Activated naive CD4-positive, alpha-beta T cell treated with anti-CD3 and anti-CD28 coated beads, Interleukin-2, amount 50 U/mL, for 72 hours (primary cell): ENCODE measurements at regions not wholly inside any gene's neighbourhood (a gene's known extent, or its start where the extent isn't known, plus 50 kb on each side); places are given as distances from the start of the nearest gene placed in this dataset.
A peak's percentile ranks its signal among the peaks of the same experiment; 100 is the strongest.

Source experiments
- ATAC-seq, 2 donors: fragments of 150-1000 bp; cut with Tn5 transposase; 2 replicates each; pipeline ENCODE4 v1.10.0; 2021; ENCODE audit warnings: mild to moderate bottlenecking in 2 of 2, moderate library complexity in 2 of 2
- DNase-seq, 2 donors: peaks; one replicate each; pipeline ENCODE4 v3.0.0; 2021 to 2022; ENCODE audit warnings: low spot score in 2 of 2
- H3K27ac Mint-ChIP-seq, 2 donors: one replicate each; pipeline ENCODE4 v1.8.0; 2022; ENCODE audit warnings: mild to moderate bottlenecking in 2 of 2, mixed read lengths in 2 of 2
- H3K36me3 Mint-ChIP-seq, 2 donors: one replicate each; pipeline ENCODE4 v1.8.0; 2022; ENCODE audit warnings: mixed read lengths in 2 of 2
- H3K9me3 Mint-ChIP-seq, 2 donors: one replicate each; pipeline ENCODE4 v1.8.0; 2022; ENCODE audit warnings: mixed read lengths in 2 of 2

- ATAC-seq: peak; percentile 55 to 84
- H3K9me3 Mint-ChIP-seq: peaks cover 0 to 5% of the 10 kb centered on the region in 2 donors
- no peak overlapping the region for H3K27ac Mint-ChIP-seq
- peaks cover 7 to 10% of the 10 kb centered on the region in 2 donors for H3K36me3 Mint-ChIP-seq
- no peak for DNase-seq
Measured at GRCh38 chr2:144099780-144100377, 420.0 kb downstream of the ZEB2 start.

- DNase-seq (no peak), ATAC-seq (no peak)
- H3K27ac Mint-ChIP-seq: no peak overlapping the region
Measured at GRCh38 chr2:144099340-144099739, 420.6 kb downstream of the ZEB2 start.

DNA sequence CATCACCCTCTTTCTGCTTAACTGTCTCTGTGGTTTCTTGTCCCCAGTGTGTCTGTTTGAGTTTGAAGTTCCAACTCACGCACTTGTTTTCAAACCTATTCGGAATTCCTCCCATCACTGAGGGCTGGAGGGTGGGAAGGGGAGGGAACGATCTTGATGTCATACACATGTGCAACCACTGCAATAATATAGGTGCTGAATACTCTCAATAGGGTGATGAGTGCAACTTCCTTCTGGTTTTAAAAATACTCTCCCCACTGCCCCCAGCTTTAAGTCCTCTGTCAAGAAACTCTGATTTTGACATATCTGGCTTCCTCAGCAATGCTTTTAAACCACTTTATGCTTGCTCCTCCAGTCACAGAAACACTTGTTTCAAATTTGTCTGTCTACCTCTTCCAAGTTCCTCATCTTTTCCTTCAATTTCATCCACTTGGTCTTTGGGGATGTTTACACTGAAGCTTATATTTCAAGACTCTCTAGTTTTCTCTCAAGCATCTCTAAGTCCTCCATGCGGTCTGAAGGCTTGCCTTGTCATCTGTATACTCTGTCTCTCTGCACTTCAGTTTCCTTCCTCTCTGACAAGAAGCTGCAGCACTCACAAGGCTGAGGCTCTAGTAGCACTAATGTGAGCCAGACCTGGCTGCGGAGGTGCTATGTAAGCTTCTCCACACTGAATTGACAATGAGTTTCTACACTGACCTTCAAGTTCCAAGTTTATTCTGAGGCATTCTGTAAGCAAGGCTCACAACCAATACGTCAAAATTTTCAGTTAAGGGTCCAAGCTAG lies 422.3 kb downstream of the ZEB2 start:
- DNase-seq (no peak), ATAC-seq (no peak)
- peaks cover 8 to 13% of the 10 kb centered on the region in 2 donors for H3K9me3 Mint-ChIP-seq
- peaks cover 0 to 11% of the 10 kb centered on the region in 2 donors for H3K36me3 Mint-ChIP-seq
- no peak overlapping the region for H3K27ac Mint-ChIP-seq

More at GRCh38 chr2:144099340-144099739, 420.6 kb downstream of the ZEB2 start:
- peaks cover 4 to 9% of the 10 kb centered on the region in 2 donors for H3K36me3 Mint-ChIP-seq
- H3K9me3 Mint-ChIP-seq: peaks cover 2 to 7% of the 10 kb centered on the region in 2 donors

DNA sequence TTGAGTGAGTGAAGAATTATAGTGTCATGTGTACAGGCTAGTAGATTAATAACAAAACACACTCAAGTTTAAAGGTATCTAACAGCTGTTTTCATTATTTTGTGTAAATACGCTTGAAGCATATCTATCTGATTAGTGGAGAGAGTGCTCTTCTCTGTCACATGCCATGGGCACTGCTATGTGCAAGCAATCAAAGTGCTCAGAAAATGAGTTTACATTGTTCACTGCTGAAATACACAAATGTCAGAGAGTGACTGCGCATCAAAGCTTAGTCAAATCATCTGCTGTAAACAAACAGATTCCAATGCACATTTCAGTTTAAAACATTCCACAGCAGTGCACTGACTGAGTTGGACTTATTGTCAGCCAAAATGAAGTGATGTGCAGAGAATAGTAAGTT lies 423.4 kb downstream of the ZEB2 start:
- ATAC-seq (no peak), DNase-seq (no peak)
- H3K27ac Mint-ChIP-seq: no peak overlapping the region
- peaks cover 8 to 13% of the 10 kb centered on the region in 2 donors for H3K9me3 Mint-ChIP-seq
- H3K36me3 Mint-ChIP-seq: peaks cover 0 to 11% of the 10 kb centered on the region in 2 donors

GRCh38 chr2:144094408-144095151 lies 425.3 kb downstream of the ZEB2 start:
- Mint-ChIP-seq H3K36me3 (peaks cover 0 to 9% of the 10 kb centered on the region in 2 donors), H3K27ac (peak overlapping the region in 1 of 2 donors; percentile 2), H3K9me3 (peaks cover 8 to 13% of the 10 kb centered on the region in 2 donors)
- ATAC-seq (peak in 1 of 2 donors; percentile 84), DNase-seq (no peak)

DNA sequence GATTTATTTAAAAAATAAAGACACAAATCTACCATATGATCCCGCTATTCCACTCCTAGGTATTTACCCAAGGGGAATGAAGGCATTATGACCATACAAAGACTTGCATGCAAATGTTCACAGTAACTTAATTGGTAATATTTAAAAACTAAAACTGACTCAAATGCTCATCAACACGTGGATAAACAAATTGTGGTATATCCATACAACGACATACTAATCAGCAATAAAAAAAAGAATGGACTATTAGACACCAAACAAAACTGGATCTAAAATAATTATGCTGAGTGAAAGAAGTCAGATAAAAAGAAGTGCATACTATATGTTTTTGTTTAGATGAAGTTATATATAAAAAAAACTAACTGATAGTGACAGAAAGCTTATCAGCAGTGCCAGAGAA lies 428.3 kb downstream of the ZEB2 start:
- no peak for ATAC-seq
- no peak for DNase-seq
- Mint-ChIP-seq H3K9me3 (peaks cover 13 to 18% of the 10 kb centered on the region in 2 donors), H3K36me3 (peaks cover 8 to 16% of the 10 kb centered on the region in 2 donors), H3K27ac (no peak overlapping the region)

GRCh38 chr2:144088863-144089262 lies 431.1 kb downstream of the ZEB2 start:
- Mint-ChIP-seq H3K9me3 (peaks cover 6 to 7% of the 10 kb centered on the region in 2 donors), H3K27ac (no peak overlapping the region), H3K36me3 (peaks cover 2 to 16% of the 10 kb centered on the region in 2 donors)
- ATAC-seq (no peak), DNase-seq (no peak)

DNA sequence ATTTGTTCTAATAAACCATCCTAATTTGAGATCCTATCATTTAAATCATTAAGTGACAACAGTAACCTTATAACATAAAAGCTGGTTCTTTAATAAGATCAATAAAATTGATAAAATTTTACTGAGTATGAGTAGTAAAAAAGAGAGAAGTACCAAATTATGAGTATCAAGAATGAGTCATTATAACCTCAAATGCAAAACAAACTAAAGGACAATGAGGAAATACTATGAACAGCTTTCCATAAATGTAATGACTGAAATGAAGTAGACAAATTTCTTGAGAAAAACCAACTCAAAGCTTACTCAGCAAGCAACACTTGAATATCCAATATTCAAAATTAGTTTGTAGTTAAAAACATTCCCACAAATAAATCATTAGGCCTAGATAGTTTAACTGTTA lies 433.0 kb downstream of the ZEB2 start:
- peaks cover 6 to 10% of the 10 kb centered on the region in 2 donors for H3K9me3 Mint-ChIP-seq
- H3K36me3 Mint-ChIP-seq: peaks cover 0 to 16% of the 10 kb centered on the region in 2 donors
- no peak overlapping the region for H3K27ac Mint-ChIP-seq
- ATAC-seq (peak in 1 of 2 donors; percentile 34), DNase-seq (no peak)

DNA sequence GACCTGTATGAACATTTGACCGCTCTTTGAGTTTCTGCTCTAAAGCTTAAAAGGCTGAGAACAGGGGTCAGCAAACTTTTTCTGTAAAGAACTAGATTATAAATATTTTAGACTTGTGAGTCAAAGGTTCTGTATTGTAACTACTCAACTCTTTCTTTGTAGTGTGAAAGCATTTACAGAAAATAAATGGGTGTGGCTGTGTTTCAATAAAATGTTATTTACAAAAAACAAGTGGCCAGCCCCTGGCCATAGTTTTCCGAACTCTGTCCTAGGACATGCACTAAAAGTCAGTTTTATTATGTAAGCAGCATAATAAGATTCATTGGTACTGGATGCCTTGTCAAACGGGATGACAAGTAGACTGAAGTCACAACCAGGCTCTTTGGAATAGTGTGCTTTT lies 434.9 kb downstream of the ZEB2 start:
- DNase-seq (no peak), ATAC-seq (no peak)
- peaks cover 6 to 10% of the 10 kb centered on the region in 2 donors for H3K9me3 Mint-ChIP-seq
- peaks cover 0 to 16% of the 10 kb centered on the region in 2 donors for H3K36me3 Mint-ChIP-seq
- no peak overlapping the region for H3K27ac Mint-ChIP-seq

DNA sequence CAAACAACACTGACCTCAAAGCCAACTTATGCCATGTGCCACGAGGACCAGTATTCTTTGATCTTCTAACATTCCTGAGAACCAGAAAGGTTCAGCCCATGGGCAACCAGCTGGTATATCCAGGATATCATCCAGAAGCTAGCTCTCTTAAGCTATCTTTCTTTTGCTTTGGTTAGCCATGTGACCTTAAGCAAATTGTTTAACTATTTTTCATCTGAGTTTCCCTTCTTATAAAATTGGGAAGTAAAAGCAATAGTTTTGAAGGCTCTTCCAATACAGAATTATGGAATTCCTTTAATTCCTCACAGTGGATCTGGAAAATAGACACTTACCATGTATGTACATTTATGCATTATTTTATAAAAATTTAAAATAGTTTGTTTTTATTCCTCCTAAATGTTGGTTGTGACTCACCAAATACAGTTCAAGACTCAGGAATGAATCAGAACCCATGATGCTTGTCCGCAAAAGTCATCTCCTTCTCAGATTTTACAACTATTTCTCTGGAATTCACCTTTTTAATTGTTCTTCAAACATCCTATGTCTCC lies 435.7 kb downstream of the ZEB2 start:
- Mint-ChIP-seq H3K9me3 (peaks cover 6 to 10% of the 10 kb centered on the region in 2 donors), H3K36me3 (peaks cover 0 to 16% of the 10 kb centered on the region in 2 donors), H3K27ac (no peak overlapping the region)

GRCh38 chr2:144083211-144083610 lies 436.7 kb downstream of the ZEB2 start:
- Mint-ChIP-seq H3K9me3 (peaks cover 6 to 10% of the 10 kb centered on the region in 2 donors), H3K27ac (no peak overlapping the region), H3K36me3 (peaks cover 0 to 12% of the 10 kb centered on the region in 2 donors)
- DNase-seq: no peak
- no peak for ATAC-seq

More for the DNA sequence above, 435.7 kb downstream of the ZEB2 start:
- DNase-seq (no peak), ATAC-seq (no peak)

DNA sequence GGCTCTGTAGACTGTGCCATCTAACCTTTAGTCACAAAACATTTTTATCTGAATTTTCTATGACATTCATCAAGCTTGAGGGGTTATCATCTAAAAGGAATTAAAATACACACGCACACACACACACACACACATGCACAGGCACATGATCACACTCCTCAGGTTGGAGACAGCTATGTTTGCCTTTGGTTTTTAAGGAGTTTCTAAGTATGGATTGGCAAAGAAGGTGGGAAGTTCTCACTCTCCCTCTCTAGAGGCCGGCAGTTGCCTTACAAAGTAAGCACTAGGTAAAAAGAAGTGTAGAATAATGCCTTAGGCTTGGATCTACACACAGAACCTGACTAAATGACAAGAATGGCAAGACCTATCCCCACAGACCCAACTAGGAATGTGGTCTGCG lies 437.1 kb downstream of the ZEB2 start:
- no peak for DNase-seq
- H3K9me3 Mint-ChIP-seq: peaks cover 6 to 10% of the 10 kb centered on the region in 2 donors
- peaks cover 0 to 8% of the 10 kb centered on the region in 2 donors for H3K36me3 Mint-ChIP-seq
- no peak for ATAC-seq
- H3K27ac Mint-ChIP-seq: no peak overlapping the region

- Mint-ChIP-seq H3K36me3 (peaks cover 0 to 3% of the 10 kb centered on the region in 2 donors), H3K9me3 (peaks cover 3 to 8% of the 10 kb centered on the region in 2 donors), H3K27ac (peak overlapping the region in 1 of 2 donors; percentile 34)
- no peak for DNase-seq
- no peak for ATAC-seq
Measured at GRCh38 chr2:144082327-144082726, 437.6 kb downstream of the ZEB2 start.

DNA sequence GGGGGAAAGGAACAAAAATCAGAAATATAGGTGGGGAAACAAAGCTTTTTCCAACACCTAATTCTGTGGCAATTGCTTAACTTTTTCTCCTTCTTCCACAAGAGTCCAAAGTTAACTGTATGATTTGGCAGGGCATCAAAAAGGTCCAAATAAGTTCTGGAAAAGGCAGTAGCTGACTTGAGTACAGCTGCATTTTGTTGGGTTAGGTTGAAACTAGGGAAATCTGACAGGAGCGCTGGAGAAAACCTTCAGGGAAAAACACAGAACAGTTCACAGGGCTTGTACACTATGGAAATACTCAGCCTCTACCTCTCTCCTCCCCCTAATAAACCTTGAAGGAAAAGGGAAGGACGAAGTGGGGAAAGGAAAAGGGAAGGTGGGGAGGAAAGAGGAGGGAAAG lies 438.6 kb downstream of the ZEB2 start:
- H3K27ac Mint-ChIP-seq: no peak overlapping the region
- H3K36me3 Mint-ChIP-seq: no peaks in the 10 kb centered on the region
- peaks cover 0 to 5% of the 10 kb centered on the region in 2 donors for H3K9me3 Mint-ChIP-seq
- no peak for ATAC-seq
- DNase-seq: no peak

DNA sequence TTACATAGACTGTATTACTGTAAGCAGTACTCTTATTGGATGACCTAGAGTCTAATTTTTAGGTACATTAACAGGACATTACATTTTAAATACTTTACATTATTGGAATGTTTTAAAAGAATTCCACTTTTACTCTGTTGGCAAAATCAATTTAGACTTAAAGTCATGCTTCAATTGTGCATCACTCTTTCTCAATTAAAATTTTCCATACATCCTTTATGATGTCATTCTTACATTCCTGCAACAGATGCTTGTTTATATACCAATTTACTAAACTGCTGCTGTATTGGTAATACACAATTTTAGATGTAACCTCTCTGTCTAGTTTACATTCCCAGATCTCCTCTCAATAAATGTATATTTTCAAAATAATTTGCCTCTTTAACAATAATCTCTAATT lies 440.1 kb downstream of the ZEB2 start:
- ATAC-seq (no peak), DNase-seq (no peak)
- H3K36me3 Mint-ChIP-seq: no peaks in the 10 kb centered on the region
- H3K9me3 Mint-ChIP-seq: peaks cover 0 to 5% of the 10 kb centered on the region in 2 donors
- no peak overlapping the region for H3K27ac Mint-ChIP-seq

- Mint-ChIP-seq H3K27ac (no peak overlapping the region), H3K9me3 (peaks cover 0 to 5% of the 10 kb centered on the region in 2 donors), H3K36me3 (no peaks in the 10 kb centered on the region)
- DNase-seq: no peak
- no peak for ATAC-seq
Measured at GRCh38 chr2:144078802-144079724, 440.9 kb downstream of the ZEB2 start.
